ENCODE measurements at regions not wholly inside any gene's neighbourhood (a gene's known extent, or its start where the extent isn't known, plus 50 kb on each side); places are given as distances from the start of the nearest gene placed in this dataset.
"Not testable (repeated sequence)": the region's sequence is repeated elsewhere in the genome, so short reads cannot be mapped to it uniquely, and the experiment has no call there.

GRCh38 chr1:222187566-222188332 is 360.2 kb downstream of the HHIPL2 start:
- no peaks in the 10 kb centered on the region for H3K9me3 ChIP-seq (ENCODE audit: low read depth, low read length)
- H3K4me3 ChIP-seq (ENCODE audit: low read length): no peak overlapping the region
- no peaks in the 10 kb centered on the region for H3K4me1 ChIP-seq (ENCODE audit: insufficient read depth, low read length)
- no peaks in the 10 kb centered on the region for H3K27me3 ChIP-seq (ENCODE audit: insufficient read depth, low read length)

- Histone ChIP-seq H3K4me3 (ENCODE audit: low read length) (no peak overlapping the region), H3K9me3 (ENCODE audit: low read depth, low read length) (no peaks in the 10 kb centered on the region), H3K4me1 (ENCODE audit: insufficient read depth, low read length) (no peaks in the 10 kb centered on the region), H3K27me3 (ENCODE audit: insufficient read depth, low read length) (no peaks in the 10 kb centered on the region)
Observed at GRCh38 chr1:222182641-222183040, 365.3 kb downstream of the HHIPL2 start.

DNA sequence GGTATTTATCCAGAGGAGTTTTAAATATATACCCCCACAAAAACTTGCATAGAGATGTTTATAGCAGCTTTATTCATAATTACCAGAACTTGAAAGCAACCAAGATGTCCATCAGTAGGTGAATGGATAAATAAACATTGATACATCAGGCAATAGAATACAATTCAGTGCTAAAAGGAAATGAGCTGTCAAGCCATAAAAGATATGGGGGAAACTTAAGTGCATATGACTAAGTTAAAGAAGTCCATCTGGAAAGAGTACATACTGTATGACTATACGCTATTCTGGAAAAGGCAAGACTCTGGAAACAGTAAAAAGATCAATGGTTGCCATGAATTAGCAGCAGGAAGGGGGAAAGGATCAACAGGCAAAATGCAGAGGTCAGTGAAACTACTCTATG is 366.7 kb downstream of the HHIPL2 start:
- Histone ChIP-seq H3K9me3 (ENCODE audit: low read depth, low read length) (no peaks in the 10 kb centered on the region), H3K27me3 (ENCODE audit: insufficient read depth, low read length) (no peaks in the 10 kb centered on the region), H3K4me1 (ENCODE audit: insufficient read depth, low read length) (no peaks in the 10 kb centered on the region), H3K4me3 (ENCODE audit: low read length) (no peak overlapping the region)

- H3K27me3 ChIP-seq (ENCODE audit: insufficient read depth, low read length); H3K9me3 ChIP-seq (ENCODE audit: low read depth, low read length); H3K4me1 ChIP-seq (ENCODE audit: insufficient read depth, low read length); H3K4me3 ChIP-seq (ENCODE audit: low read length): not testable (repeated sequence)
Observed at GRCh38 chr1:222177496-222177895, 370.4 kb downstream of the HHIPL2 start.

- no peaks in the 10 kb centered on the region for H3K27me3 ChIP-seq (ENCODE audit: insufficient read depth, low read length)
- no peaks in the 10 kb centered on the region for H3K4me1 ChIP-seq (ENCODE audit: insufficient read depth, low read length)
- no peaks in the 10 kb centered on the region for H3K9me3 ChIP-seq (ENCODE audit: low read depth, low read length)
- H3K4me3 ChIP-seq (ENCODE audit: low read length): no peak overlapping the region
Observed at GRCh38 chr1:222171005-222171404, 376.9 kb downstream of the HHIPL2 start.

- Histone ChIP-seq H3K9me3 (ENCODE audit: low read depth, low read length) (no peaks in the 10 kb centered on the region), H3K4me3 (ENCODE audit: low read length) (no peak overlapping the region), H3K27me3 (ENCODE audit: insufficient read depth, low read length) (no peaks in the 10 kb centered on the region), H3K4me1 (ENCODE audit: insufficient read depth, low read length) (no peaks in the 10 kb centered on the region)
Observed at GRCh38 chr1:222168621-222169020, 379.3 kb downstream of the HHIPL2 start.

GRCh38 chr1:222167896-222168295 is 380.0 kb downstream of the HHIPL2 start:
- Histone ChIP-seq H3K4me3 (ENCODE audit: low read length) (no peak overlapping the region), H3K9me3 (ENCODE audit: low read depth, low read length) (no peaks in the 10 kb centered on the region), H3K4me1 (ENCODE audit: insufficient read depth, low read length) (no peaks in the 10 kb centered on the region), H3K27me3 (ENCODE audit: insufficient read depth, low read length) (no peaks in the 10 kb centered on the region)

GRCh38 chr1:222167111-222167510 is 380.8 kb downstream of the HHIPL2 start:
- no peaks in the 10 kb centered on the region for H3K4me1 ChIP-seq (ENCODE audit: insufficient read depth, low read length)
- H3K27me3 ChIP-seq (ENCODE audit: insufficient read depth, low read length): no peaks in the 10 kb centered on the region
- no peaks in the 10 kb centered on the region for H3K9me3 ChIP-seq (ENCODE audit: low read depth, low read length)
- no peak overlapping the region for H3K4me3 ChIP-seq (ENCODE audit: low read length)

- Histone ChIP-seq H3K4me1 (ENCODE audit: insufficient read depth, low read length) (no peaks in the 10 kb centered on the region), H3K9me3 (ENCODE audit: low read depth, low read length) (no peaks in the 10 kb centered on the region), H3K27me3 (ENCODE audit: insufficient read depth, low read length) (no peaks in the 10 kb centered on the region), H3K4me3 (ENCODE audit: low read length) (no peak overlapping the region)
Observed at GRCh38 chr1:222165629-222166028, 382.3 kb downstream of the HHIPL2 start.

DNA sequence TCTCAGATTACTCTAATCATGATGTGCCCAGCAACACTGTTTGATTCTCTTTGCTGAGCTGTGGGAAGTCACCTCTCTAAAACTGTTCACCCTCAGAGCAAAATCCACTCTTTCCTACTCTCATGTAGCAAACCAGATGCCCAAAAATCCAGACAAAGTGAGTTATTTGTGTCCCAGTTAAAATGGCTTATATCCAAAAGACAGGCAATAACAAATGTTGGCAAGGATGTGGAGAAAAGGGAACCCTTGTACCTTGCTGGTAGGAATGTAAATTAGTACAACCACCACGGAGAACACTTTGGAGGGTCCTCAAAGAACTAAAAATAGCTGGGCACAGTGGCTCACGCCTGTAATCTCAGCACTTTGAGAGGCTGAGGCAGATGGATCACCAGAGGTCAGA is 384.0 kb downstream of the HHIPL2 start:
- H3K4me1 ChIP-seq (ENCODE audit: insufficient read depth, low read length): no peaks in the 10 kb centered on the region
- no peaks in the 10 kb centered on the region for H3K27me3 ChIP-seq (ENCODE audit: insufficient read depth, low read length)
- H3K9me3 ChIP-seq (ENCODE audit: low read depth, low read length): no peaks in the 10 kb centered on the region
- no peak overlapping the region for H3K4me3 ChIP-seq (ENCODE audit: low read length)

DNA sequence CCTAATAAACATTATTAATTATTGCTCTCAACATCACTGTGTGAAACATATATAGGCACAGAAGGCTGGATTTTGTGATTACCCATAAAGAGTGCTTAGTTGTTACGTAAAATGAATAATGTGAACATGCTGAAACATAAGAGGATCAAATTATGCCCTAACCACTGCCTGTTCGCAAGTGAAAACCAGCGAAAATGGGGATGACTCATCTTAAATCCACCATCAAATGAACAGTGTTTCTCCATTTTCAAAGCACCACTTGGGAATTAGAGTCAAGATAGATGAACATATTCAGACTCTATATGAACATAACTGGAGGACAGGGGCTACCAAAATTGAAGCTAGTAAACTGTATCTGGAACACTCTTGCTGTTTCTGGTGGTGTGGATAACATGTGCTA is 386.2 kb downstream of the HHIPL2 start:
- Histone ChIP-seq H3K9me3 (ENCODE audit: low read depth, low read length) (no peaks in the 10 kb centered on the region), H3K4me3 (ENCODE audit: low read length) (no peak overlapping the region), H3K27me3 (ENCODE audit: insufficient read depth, low read length) (no peaks in the 10 kb centered on the region), H3K4me1 (ENCODE audit: insufficient read depth, low read length) (no peaks in the 10 kb centered on the region)

DNA sequence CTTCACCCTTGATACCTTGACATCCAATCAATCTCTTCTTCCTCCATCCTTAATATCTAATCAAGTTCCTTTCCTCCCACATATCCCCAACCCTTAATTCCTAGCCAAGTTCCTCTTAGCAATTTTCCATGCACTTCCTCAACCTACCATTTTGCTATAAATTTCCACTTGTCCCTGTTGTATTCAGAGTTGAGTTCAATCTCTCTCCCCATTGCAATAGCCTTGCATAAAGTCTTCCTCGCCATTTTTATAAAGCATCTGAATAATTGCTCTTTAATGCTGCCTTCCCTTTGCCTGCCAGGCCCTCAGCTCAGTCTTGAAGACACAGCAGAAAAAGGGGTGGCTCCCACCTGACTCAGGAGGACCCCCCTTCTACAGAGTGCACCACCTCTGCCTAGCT is 390.3 kb downstream of the HHIPL2 start:
- no peaks in the 10 kb centered on the region for H3K27me3 ChIP-seq (ENCODE audit: insufficient read depth, low read length)
- no peak overlapping the region for H3K4me3 ChIP-seq (ENCODE audit: low read length)
- no peaks in the 10 kb centered on the region for H3K9me3 ChIP-seq (ENCODE audit: low read depth, low read length)
- H3K4me1 ChIP-seq (ENCODE audit: insufficient read depth, low read length): no peaks in the 10 kb centered on the region

DNA sequence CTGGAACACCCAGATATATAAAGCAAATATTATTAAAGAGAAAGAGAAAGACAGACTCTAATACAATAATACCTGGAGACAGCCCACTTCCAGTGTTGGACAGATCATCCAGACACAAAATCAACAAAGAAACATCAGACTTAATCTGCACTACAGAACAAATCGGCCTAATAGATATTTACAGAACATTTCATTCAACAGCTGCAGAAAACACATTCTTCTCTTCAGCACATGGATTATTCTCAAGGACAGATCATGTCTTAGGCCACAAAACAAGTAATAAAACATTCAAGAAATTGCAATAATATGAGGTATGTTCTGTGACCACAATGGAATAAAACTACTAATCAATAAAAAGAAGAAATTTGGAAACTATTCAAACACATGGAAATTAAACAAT is 398.3 kb upstream of the DUSP10 start:
- Histone ChIP-seq H3K4me3 (ENCODE audit: low read length) (no peak overlapping the region), H3K9me3 (ENCODE audit: low read depth, low read length) (no peaks in the 10 kb centered on the region), H3K27me3 (ENCODE audit: insufficient read depth, low read length) (no peaks in the 10 kb centered on the region), H3K4me1 (ENCODE audit: insufficient read depth, low read length) (no peaks in the 10 kb centered on the region)

- H3K4me3 ChIP-seq (ENCODE audit: low read length): no peak overlapping the region
- no peaks in the 10 kb centered on the region for H3K4me1 ChIP-seq (ENCODE audit: insufficient read depth, low read length)
- peaks cover 7% of the 10 kb centered on the region for H3K9me3 ChIP-seq (ENCODE audit: low read depth, low read length)
- H3K27me3 ChIP-seq (ENCODE audit: insufficient read depth, low read length): no peaks in the 10 kb centered on the region
Observed at GRCh38 chr1:222138095-222138494, 396.2 kb upstream of the DUSP10 start.

- Histone ChIP-seq H3K9me3 (ENCODE audit: low read depth, low read length) (peaks cover 7% of the 10 kb centered on the region), H3K4me1 (ENCODE audit: insufficient read depth, low read length) (no peaks in the 10 kb centered on the region), H3K27me3 (ENCODE audit: insufficient read depth, low read length) (no peaks in the 10 kb centered on the region), H3K4me3 (ENCODE audit: low read length) (no peak overlapping the region)
Observed at GRCh38 chr1:222136869-222137268, 395.0 kb upstream of the DUSP10 start.

GRCh38 chr1:222129041-222129440 is 387.2 kb upstream of the DUSP10 start:
- H3K4me3 ChIP-seq (ENCODE audit: low read length): no peak overlapping the region
- H3K4me1 ChIP-seq (ENCODE audit: insufficient read depth, low read length): no peaks in the 10 kb centered on the region
- peaks cover under 1% of the 10 kb centered on the region for H3K9me3 ChIP-seq (ENCODE audit: low read depth, low read length)
- H3K27me3 ChIP-seq (ENCODE audit: insufficient read depth, low read length): no peaks in the 10 kb centered on the region

Measured in mononuclear cell (primary cell).